GM12878 (cell line): ENCODE measurements at regions not wholly inside any gene's neighbourhood (a gene's known extent, or its start where the extent isn't known, plus 50 kb on each side); places are given as distances from the start of the nearest gene placed in this dataset.

ENCODE experiments used
- ATAC-seq: fragments of 200-7000 bp; cut with Tn5 transposase; 3 replicates; pipeline ENCODE4 v1.9.1; 2020; ENCODE audit warnings: mild to moderate bottlenecking, moderate library complexity
- BruUV-seq: library from RNA; stranded (reverse); fragments of 400-500 nt; replicated peaks from 2 replicates; lab custom pipeline; 2021; lab: Mats Ljungman, UMichigan
- CTCF ChIA-PET: fragments of 300-600 bp; sonication (Branson Sonifier 250); formaldehyde crosslinking; extraction: SDS; loops from one replicate; lab custom pipeline; 2021; ENCODE audit warnings: inconsistent platforms; lab: Yijun Ruan, JAX
- POLR2A ChIA-PET: fragments of 350-600 bp; formaldehyde crosslinking; extraction: SDS; loops from one replicate; lab custom pipeline; 2021; ENCODE audit warnings: inconsistent platforms; lab: Charles Lee
- RAD21 ChIA-PET: fragments of 300-600 bp; sonication (Branson Sonifier 250); formaldehyde crosslinking; loops from one replicate; lab custom pipeline; 2023; ENCODE audit warnings: antibody characterized with exemption; ENCODE audit not compliant: unreplicated experiment; lab: Charles Lee
- SMC1A ChIA-PET: fragments of 300-600 bp; sonication (Branson Sonifier 250); formaldehyde crosslinking; loops from one replicate; lab custom pipeline; 2023; ENCODE audit not compliant: unreplicated experiment, uncharacterized antibody; lab: Charles Lee
- DNase-seq: peaks from one replicate; pipeline ENCODE4 v3.0.0-alpha.2; 2011; ENCODE audit warnings: low read depth, low spot score
- FAIRE-seq: peaks from 3 replicates; lab custom pipeline; 2011; peaks lifted over from hg19 to GRCh38; lab: Jason Lieb, UNC
- H2AFZ ChIP-seq: 2 replicates; pipeline ENCODE4 v1.6.0; 2011; ENCODE audit warnings: low read depth, low read length, control low read depth; ENCODE audit not compliant: control insufficient read depth
- H3K27ac ChIP-seq: 2 replicates; pipeline ENCODE4 v1.5.1; 2011; ENCODE audit warnings: control low read depth; ENCODE audit not compliant: control insufficient read depth, insufficient read depth
- H3K27me3 ChIP-seq, 2 experiments: replicated peaks in 1 of 2; 2 replicates each; pipeline versions ENCODE4 v1.6.0 to v1.6.1; 2011; ENCODE audit warnings: low read length in 1 of 2; ENCODE audit not compliant: control insufficient read depth in 2 of 2, insufficient read depth in 2 of 2
- H3K36me3 ChIP-seq, 2 experiments: 2 replicates each; pipeline ENCODE4 v1.5.1; 2011; ENCODE audit warnings: low read length in 1 of 2; ENCODE audit not compliant: control insufficient read depth in 2 of 2, insufficient read depth in 2 of 2
- H3K4me1 ChIP-seq: 2 replicates; pipeline ENCODE4 v1.6.1; 2011; ENCODE audit warnings: mild to moderate bottlenecking, low read length, moderate library complexity, mixed read lengths; ENCODE audit not compliant: control insufficient read depth, insufficient read depth
- H3K4me2 ChIP-seq: 2 replicates; pipeline ENCODE4 v1.6.0; 2011; ENCODE audit warnings: control low read depth; ENCODE audit not compliant: control insufficient read depth, insufficient read depth
- H3K4me3 ChIP-seq: fragments of 200-600 bp; sonication (generic); 2 replicates; pipeline ENCODE4 v1.5.1; 2016
- H3K79me2 ChIP-seq: 2 replicates; pipeline ENCODE4 v1.6.0; 2011; ENCODE audit warnings: low read length; ENCODE audit not compliant: control insufficient read depth, insufficient read depth
- H3K9ac ChIP-seq: 2 replicates; pipeline ENCODE4 v1.8.0; 2011; ENCODE audit warnings: low read length, control low read depth, mixed read lengths; ENCODE audit not compliant: control insufficient read depth, insufficient read depth
- H3K9me3 ChIP-seq: replicated peaks from 3 replicates; pipeline ENCODE4 v1.5.1; 2011; ENCODE audit warnings: mild to moderate bottlenecking, low read length; ENCODE audit not compliant: control insufficient read depth, insufficient read depth
- H4K20me1 ChIP-seq: 2 replicates; pipeline ENCODE4 v1.6.0; 2011; ENCODE audit not compliant: control insufficient read depth, insufficient read depth
- CBX5 ChIP-seq: sonication (generic); IDR thresholded peaks from 2 replicates; pipeline ENCODE4 v1.6.1; 2016; ENCODE audit warnings: low read depth, moderate library complexity, mild to moderate bottlenecking, inconsistent platforms
- CHD2 ChIP-seq: IDR thresholded peaks from 2 replicates; pipeline ENCODE4 v1.6.1; 2011; ENCODE audit warnings: low read depth, low read length, improper control_type of control experiment, borderline replicate concordance
- CHD4 ChIP-seq: fragments of 200-600 bp; sonication (generic); IDR thresholded peaks from 2 replicates; pipeline ENCODE4 v1.6.1; 2016; ENCODE audit warnings: mild to moderate bottlenecking
- FOXK2 ChIP-seq: fragments of 450-650 bp; IDR thresholded peaks from 2 replicates; pipeline ENCODE4 v1.6.1; 2017; ENCODE audit warnings: mild to moderate bottlenecking, moderate library complexity
- IKZF1 ChIP-seq: fragments of 450-650 bp; conservative IDR thresholded peaks from 2 replicates; pipeline ENCODE4 v1.6.1; 2017; ENCODE audit warnings: antibody characterized with exemption, mild to moderate bottlenecking
- KAT2A ChIP-seq: conservative IDR thresholded peaks from 2 replicates; pipeline ENCODE4 v1.6.1; 2011; ENCODE audit warnings: low read depth, low read length; ENCODE audit not compliant: control insufficient read depth
- KDM1A ChIP-seq: fragments of 200-600 bp; sonication (generic); IDR thresholded peaks from 2 replicates; pipeline ENCODE4 v1.6.1; 2016; ENCODE audit warnings: borderline replicate concordance
- NFYB ChIP-seq: IDR thresholded peaks from 2 replicates; pipeline ENCODE4 v1.6.1; 2011; ENCODE audit warnings: low read depth, mild to moderate bottlenecking, low read length, improper control_type of control experiment, moderate library complexity; ENCODE audit not compliant: insufficient read depth
- RFX5 ChIP-seq: IDR thresholded peaks from 2 replicates; pipeline ENCODE4 v1.6.1; 2011; ENCODE audit warnings: low read depth, low read length, improper control_type of control experiment
- SMAD5 ChIP-seq: IDR thresholded peaks from 2 replicates; pipeline ENCODE4 v1.6.1; 2016; ENCODE audit warnings: antibody characterized with exemption, low read depth
- SP1 ChIP-seq: IDR thresholded peaks from one replicate; pipeline ENCODE4 v1.6.1; 2011; ENCODE audit warnings: low read depth, low read length
- SREBF1 ChIP-seq: IDR thresholded peaks from 2 replicates; pipeline ENCODE4 v1.6.1; 2012; ENCODE audit warnings: mild to moderate bottlenecking, low read length
- ZZZ3 ChIP-seq: IDR thresholded peaks from 2 replicates; pipeline ENCODE4 v1.6.1; 2011; ENCODE audit warnings: low read depth; ENCODE audit not compliant: control insufficient read depth, insufficient read length
- WGBS: methylation state at CpG from one replicate; pipeline ENCODE4 v1.1.6; 2016; ENCODE audit warnings: low lambda C conversion rate; ENCODE audit not compliant: insufficient replicate concordance, insufficient coverage; ENCODE audit errors: missing lambda C conversion rate; 5-methylcytosine and 5-hydroxymethylcytosine counted together
- in situ Hi-C: fragments of 300-500 bp; cut with MboI; formaldehyde crosslinking; loops from 9 replicates; pipeline ENCODE4 v1.14.3; 2018; ENCODE audit warnings: mixed read lengths
- intact Hi-C: fragments of 100-400 bp; cut with micrococcal nuclease; formaldehyde crosslinking; loops from one replicate; pipeline ENCODE4 v1.14.2; 2022; ENCODE audit not compliant: unreplicated experiment
- TF ChIP-seq, protein P1 (sequence below): IDR thresholded peaks from 2 replicates; pipeline ENCODE4 v1.6.1; 2011; ENCODE audit warnings: mild to moderate bottlenecking, low read depth, low read length, moderate library complexity; ENCODE audit not compliant: insufficient replicate concordance
- TF ChIP-seq, protein P2 (sequence below): fragments of 450-650 bp; IDR thresholded peaks from 2 replicates; pipeline ENCODE4 v1.6.1; 2017; ENCODE audit warnings: low read depth, mild to moderate bottlenecking, moderate library complexity
- TF ChIP-seq, protein P3 (sequence below): IDR thresholded peaks from 2 replicates; pipeline ENCODE4 v1.6.1; 2011; ENCODE audit warnings: low read depth, mild to moderate bottlenecking, low read length, moderate library complexity, borderline replicate concordance; ENCODE audit errors: extremely low read depth
- TF ChIP-seq, protein P4 (sequence below): fragments of 450-650 bp; IDR thresholded peaks from 2 replicates; pipeline ENCODE4 v1.6.1; 2017; ENCODE audit warnings: mild to moderate bottlenecking, low read depth, inconsistent platforms; ENCODE audit not compliant: poor library complexity, severe bottlenecking
- TF ChIP-seq, protein P5 (sequence below): fragments of 450-650 bp; IDR thresholded peaks from 2 replicates; pipeline ENCODE4 v1.6.1; 2016; ENCODE audit warnings: mild to moderate bottlenecking

DNA sequence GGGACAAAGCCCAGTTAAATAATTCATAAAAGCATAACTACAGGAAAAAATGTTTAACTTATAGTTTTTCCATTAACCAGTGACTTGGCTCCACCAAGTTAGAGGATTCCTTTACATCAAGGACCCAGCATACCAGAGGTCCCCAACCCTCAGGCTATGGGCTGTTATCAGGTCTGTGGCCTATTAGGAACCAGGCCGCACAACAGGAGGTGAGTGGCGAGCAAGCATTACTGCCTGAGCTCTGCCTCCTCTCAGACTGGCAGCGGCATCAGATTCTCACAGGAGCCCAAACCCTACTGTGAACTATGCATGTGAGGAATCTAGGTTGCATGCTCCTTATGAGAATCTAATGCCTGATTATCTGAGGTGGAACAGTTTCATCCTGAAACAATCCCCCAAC is 303.1 kb downstream of the ELAVL2 start:
- Histone ChIP-seq H3K36me3 (no peaks in the 10 kb centered on the region), H3K4me1 (no peaks in the 10 kb centered on the region), H3K4me2 (no peak overlapping the region), H4K20me1 (no peaks in the 10 kb centered on the region), H3K9ac (no peak overlapping the region), H3K4me3 (no peak overlapping the region), H3K79me2 (no peaks in the 10 kb centered on the region), H3K27ac (no peak overlapping the region), H3K27me3 (no peaks in the 10 kb centered on the region), H2AFZ (no peak overlapping the region), H3K9me3 (no peaks in the 10 kb centered on the region)
- DNase-seq, result no peak
- no peak for FAIRE-seq
- ChIA-PET CTCF (no interaction called here), SMC1A (no interaction called here), POLR2A (no interaction called here), RAD21 (no interaction called here)
- WGBS, result 47% methylated on average over 3 of the region's 3 CpGs
- no peak for ATAC-seq
- intact Hi-C loops (no loop called here), in situ Hi-C loops (no loop called here)
- BruUV-seq, result no TSS peak
- TF ChIP-seq RFX5, result no peak
- TF ChIP-seq SREBF1, result no peak
- TF ChIP-seq, protein P1, sequence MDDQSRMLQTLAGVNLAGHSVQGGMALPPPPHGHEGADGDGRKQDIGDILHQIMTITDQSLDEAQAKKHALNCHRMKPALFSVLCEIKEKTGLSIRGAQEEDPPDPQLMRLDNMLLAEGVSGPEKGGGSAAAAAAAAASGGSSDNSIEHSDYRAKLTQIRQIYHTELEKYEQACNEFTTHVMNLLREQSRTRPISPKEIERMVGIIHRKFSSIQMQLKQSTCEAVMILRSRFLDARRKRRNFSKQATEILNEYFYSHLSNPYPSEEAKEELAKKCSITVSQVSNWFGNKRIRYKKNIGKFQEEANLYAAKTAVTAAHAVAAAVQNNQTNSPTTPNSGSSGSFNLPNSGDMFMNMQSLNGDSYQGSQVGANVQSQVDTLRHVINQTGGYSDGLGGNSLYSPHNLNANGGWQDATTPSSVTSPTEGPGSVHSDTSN, result no peak
- TF ChIP-seq CBX5, result no peak
- no peak for TF ChIP-seq NFYB
- no peak for TF ChIP-seq CHD2
- TF ChIP-seq, protein P2, sequence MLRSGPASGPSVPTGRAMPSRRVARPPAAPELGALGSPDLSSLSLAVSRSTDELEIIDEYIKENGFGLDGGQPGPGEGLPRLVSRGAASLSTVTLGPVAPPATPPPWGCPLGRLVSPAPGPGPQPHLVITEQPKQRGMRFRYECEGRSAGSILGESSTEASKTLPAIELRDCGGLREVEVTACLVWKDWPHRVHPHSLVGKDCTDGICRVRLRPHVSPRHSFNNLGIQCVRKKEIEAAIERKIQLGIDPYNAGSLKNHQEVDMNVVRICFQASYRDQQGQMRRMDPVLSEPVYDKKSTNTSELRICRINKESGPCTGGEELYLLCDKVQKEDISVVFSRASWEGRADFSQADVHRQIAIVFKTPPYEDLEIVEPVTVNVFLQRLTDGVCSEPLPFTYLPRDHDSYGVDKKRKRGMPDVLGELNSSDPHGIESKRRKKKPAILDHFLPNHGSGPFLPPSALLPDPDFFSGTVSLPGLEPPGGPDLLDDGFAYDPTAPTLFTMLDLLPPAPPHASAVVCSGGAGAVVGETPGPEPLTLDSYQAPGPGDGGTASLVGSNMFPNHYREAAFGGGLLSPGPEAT, result no peak
- TF ChIP-seq, protein P3, sequence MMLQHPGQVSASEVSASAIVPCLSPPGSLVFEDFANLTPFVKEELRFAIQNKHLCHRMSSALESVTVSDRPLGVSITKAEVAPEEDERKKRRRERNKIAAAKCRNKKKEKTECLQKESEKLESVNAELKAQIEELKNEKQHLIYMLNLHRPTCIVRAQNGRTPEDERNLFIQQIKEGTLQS, result no peak
- no peak for TF ChIP-seq KDM1A
- TF ChIP-seq SMAD5, result no peak
- TF ChIP-seq, protein P4, sequence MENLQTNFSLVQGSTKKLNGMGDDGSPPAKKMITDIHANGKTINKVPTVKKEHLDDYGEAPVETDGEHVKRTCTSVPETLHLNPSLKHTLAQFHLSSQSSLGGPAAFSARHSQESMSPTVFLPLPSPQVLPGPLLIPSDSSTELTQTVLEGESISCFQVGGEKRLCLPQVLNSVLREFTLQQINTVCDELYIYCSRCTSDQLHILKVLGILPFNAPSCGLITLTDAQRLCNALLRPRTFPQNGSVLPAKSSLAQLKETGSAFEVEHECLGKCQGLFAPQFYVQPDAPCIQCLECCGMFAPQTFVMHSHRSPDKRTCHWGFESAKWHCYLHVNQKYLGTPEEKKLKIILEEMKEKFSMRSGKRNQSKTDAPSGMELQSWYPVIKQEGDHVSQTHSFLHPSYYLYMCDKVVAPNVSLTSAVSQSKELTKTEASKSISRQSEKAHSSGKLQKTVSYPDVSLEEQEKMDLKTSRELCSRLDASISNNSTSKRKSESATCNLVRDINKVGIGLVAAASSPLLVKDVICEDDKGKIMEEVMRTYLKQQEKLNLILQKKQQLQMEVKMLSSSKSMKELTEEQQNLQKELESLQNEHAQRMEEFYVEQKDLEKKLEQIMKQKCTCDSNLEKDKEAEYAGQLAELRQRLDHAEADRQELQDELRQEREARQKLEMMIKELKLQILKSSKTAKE, result no peak
- TF ChIP-seq SP1, result no peak
- TF ChIP-seq, protein P5, sequence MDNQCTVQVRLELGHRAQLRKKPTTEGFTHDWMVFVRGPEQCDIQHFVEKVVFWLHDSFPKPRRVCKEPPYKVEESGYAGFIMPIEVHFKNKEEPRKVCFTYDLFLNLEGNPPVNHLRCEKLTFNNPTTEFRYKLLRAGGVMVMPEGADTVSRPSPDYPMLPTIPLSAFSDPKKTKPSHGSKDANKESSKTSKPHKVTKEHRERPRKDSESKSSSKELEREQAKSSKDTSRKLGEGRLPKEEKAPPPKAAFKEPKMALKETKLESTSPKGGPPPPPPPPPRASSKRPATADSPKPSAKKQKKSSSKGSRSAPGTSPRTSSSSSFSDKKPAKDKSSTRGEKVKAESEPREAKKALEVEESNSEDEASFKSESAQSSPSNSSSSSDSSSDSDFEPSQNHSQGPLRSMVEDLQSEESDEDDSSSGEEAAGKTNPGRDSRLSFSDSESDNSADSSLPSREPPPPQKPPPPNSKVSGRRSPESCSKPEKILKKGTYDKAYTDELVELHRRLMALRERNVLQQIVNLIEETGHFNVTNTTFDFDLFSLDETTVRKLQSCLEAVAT, result no peak
- TF ChIP-seq ZZZ3, result no peak
- TF ChIP-seq CHD4, result no peak
- no peak for TF ChIP-seq IKZF1
- no peak for TF ChIP-seq KAT2A
- TF ChIP-seq FOXK2, result no peak
